Adipocyte (in vitro differentiated cells): ENCODE measurements at regions not wholly inside any gene's neighbourhood (a gene's known extent, or its start where the extent isn't known, plus 50 kb on each side); places are given as distances from the start of the nearest gene placed in this dataset.

Source experiments
- DNase-seq: peaks from one replicate; pipeline ENCODE4 v3.0.0-alpha.2; 2015; ENCODE audit warnings: low read depth
- H3K27me3 ChIP-seq: replicated peaks from 2 replicates; pipeline ENCODE4 v1.7.0; 2013; ENCODE audit warnings: mild to moderate bottlenecking, low read length, moderate library complexity; ENCODE audit not compliant: control insufficient read depth, insufficient read depth
- H3K36me3 ChIP-seq: 2 replicates; pipeline ENCODE4 v1.7.0; 2013; ENCODE audit warnings: low read length, mild to moderate bottlenecking, moderate library complexity; ENCODE audit not compliant: control insufficient read depth, insufficient read depth, severe bottlenecking
- H3K4me1 ChIP-seq: 2 replicates; pipeline ENCODE4 v1.7.0; 2013; ENCODE audit warnings: mild to moderate bottlenecking, low read length, moderate library complexity; ENCODE audit not compliant: control insufficient read depth, insufficient read depth
- H3K4me3 ChIP-seq: 2 replicates; pipeline ENCODE4 v1.7.0; 2013; ENCODE audit warnings: mild to moderate bottlenecking, low read length, moderate library complexity
- H3K9ac ChIP-seq: 2 replicates; pipeline ENCODE4 v1.7.0; 2013; ENCODE audit warnings: mild to moderate bottlenecking, low read length, moderate library complexity
- H3K9me3 ChIP-seq: 2 replicates; pipeline ENCODE4 v1.7.0; 2013; ENCODE audit warnings: mild to moderate bottlenecking, low read length, moderate library complexity; ENCODE audit not compliant: control insufficient read depth

DNA sequence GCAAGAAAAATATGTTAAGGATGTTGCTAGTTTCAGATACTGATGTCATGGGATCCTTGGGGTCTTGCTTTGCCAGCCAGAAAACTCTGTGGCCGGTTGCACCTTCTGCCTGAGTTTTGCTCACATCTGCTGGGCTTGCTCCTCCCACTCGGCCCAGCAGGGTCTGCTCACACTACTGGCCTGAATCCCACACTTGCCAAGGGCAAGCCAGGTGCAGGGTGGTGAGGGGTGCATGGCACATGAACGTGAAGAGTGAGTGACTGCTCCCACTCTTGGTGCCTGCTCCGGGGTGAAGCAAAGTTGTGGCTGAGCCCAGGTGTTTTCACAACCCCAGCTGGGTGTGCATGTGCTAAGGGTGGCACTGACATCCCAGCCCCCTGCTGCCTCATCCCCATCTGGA is 83.1 kb upstream of the STARD4 start:
- Histone ChIP-seq H3K4me1 (no peaks in the 10 kb centered on the region), H3K9me3 (peaks cover 10% of the 10 kb centered on the region), H3K27me3 (no peaks in the 10 kb centered on the region), H3K9ac (no peak overlapping the region), H3K36me3 (no peaks in the 10 kb centered on the region), H3K4me3 (no peak overlapping the region)
- no peak for DNase-seq

DNA sequence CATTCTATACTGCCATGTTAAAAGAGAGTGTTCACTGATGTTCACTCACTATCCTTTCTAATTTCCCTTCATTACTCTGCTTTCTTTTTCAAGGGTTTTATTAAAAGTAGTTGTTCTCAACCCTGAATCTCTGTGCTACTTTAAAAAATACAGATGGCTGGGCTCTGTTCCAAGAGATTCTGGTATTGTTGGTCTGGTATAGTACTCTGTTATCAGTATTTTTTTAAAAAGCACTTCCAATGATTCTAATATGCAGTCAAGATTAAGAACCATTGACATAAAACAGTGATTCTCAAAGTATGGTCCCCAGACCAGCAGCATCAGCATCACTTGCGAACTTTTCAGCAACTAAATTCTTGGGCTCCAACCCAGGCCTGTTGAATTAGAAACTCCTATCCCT is 77.0 kb upstream of the STARD4 start:
- Histone ChIP-seq H3K27me3 (no peaks in the 10 kb centered on the region), H3K9me3 (no peaks in the 10 kb centered on the region), H3K4me3 (no peak overlapping the region), H3K9ac (no peak overlapping the region), H3K4me1 (peaks cover 9% of the 10 kb centered on the region), H3K36me3 (no peaks in the 10 kb centered on the region)
- DNase-seq: no peak

DNA sequence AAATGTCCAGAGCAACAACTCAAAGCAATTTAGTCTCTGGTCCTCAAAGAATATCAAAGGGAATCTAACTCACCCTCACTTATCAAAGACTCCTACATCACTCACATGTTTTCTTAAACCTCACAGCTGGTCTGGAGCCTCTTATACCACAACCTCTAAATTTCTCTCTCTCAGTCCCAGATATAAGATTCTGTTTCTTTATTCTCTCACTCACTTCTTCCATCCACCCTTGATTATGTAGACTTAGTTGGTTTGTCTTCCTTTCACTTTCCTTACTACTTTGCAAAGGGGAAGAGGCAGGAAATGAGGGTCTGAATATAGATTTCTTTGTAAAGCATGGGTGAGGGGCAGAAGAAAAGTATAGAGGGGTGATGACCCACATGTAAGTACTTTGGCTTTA is 75.4 kb upstream of the STARD4 start:
- H3K4me3 ChIP-seq: no peak overlapping the region
- no peaks in the 10 kb centered on the region for H3K27me3 ChIP-seq
- no peaks in the 10 kb centered on the region for H3K9me3 ChIP-seq
- peaks cover 25% of the 10 kb centered on the region for H3K4me1 ChIP-seq
- no peaks in the 10 kb centered on the region for H3K36me3 ChIP-seq
- no peak for DNase-seq
- H3K9ac ChIP-seq: no peak overlapping the region

DNA sequence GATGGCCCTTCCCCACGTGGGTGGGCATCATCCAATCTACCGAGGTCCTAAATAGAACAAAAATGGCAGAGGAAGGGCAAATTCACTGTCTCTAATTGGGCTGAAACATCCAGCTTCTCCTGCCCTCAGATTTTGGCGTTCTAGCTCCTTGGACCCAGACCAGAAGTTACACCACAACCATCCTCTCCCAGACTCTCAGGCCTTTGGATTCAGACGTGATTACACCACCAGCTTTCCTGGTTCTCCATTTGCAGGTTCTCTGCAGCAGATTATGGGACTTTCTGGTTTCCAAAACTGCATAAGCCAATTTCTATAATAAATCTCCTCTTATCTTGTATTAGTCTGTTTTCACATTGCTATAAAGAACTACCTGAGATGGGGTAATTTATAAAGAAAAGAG is 73.6 kb upstream of the STARD4 start:
- H3K4me1 ChIP-seq: peaks cover 27% of the 10 kb centered on the region
- no peaks in the 10 kb centered on the region for H3K36me3 ChIP-seq
- H3K27me3 ChIP-seq: no peaks in the 10 kb centered on the region
- H3K9me3 ChIP-seq: no peaks in the 10 kb centered on the region
- DNase-seq: no peak
- H3K4me3 ChIP-seq: no peak overlapping the region
- H3K9ac ChIP-seq: no peak overlapping the region

DNA sequence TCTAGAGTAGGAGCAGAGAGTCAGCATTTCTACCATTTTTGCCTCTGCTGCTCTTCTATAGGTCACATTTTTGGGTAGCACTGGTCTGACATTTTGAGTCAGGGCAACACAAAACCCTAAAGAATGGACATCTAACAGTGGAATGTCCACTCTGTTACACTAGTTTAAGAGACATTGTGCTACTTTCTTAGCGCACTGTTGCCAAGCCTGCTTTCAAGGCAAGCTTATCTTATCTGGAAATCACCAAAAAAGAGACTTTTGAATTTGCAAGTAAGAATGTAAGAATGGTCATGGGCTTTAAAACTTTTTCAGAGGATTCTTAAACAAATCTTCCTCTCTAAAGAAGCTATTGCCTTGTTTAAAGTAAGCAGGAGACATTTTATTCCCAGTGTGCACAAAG is 73.0 kb upstream of the STARD4 start:
- Histone ChIP-seq H3K36me3 (no peaks in the 10 kb centered on the region), H3K4me3 (no peak overlapping the region), H3K4me1 (peaks cover 30% of the 10 kb centered on the region), H3K9me3 (no peaks in the 10 kb centered on the region), H3K9ac (no peak overlapping the region), H3K27me3 (no peaks in the 10 kb centered on the region)
- peak; percentile 25 for DNase-seq

DNA sequence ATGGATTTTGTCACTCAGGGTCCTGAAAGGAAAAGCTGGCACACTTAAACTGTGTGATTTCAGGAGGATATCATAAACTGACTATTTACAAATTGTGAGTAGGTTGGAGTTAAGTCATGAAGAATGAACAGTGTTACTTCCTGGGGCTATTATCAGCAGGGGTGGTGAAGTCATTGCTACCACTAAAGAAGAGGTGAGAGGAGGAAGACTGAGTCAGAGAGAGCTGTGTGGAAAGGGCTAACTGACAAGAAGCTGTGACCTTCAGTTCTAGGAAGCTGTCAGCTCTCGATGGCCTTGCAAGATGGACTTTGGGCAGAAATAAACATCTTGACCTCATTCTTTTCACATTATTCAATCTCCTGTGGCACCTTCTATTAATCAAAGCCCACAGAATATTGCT is 72.3 kb upstream of the STARD4 start:
- peak; percentile 30 for DNase-seq
- H3K27me3 ChIP-seq: no peaks in the 10 kb centered on the region
- no peaks in the 10 kb centered on the region for H3K9me3 ChIP-seq
- H3K36me3 ChIP-seq: no peaks in the 10 kb centered on the region
- peaks cover 30% of the 10 kb centered on the region for H3K4me1 ChIP-seq
- H3K4me3 ChIP-seq: no peak overlapping the region
- no peak overlapping the region for H3K9ac ChIP-seq

DNA sequence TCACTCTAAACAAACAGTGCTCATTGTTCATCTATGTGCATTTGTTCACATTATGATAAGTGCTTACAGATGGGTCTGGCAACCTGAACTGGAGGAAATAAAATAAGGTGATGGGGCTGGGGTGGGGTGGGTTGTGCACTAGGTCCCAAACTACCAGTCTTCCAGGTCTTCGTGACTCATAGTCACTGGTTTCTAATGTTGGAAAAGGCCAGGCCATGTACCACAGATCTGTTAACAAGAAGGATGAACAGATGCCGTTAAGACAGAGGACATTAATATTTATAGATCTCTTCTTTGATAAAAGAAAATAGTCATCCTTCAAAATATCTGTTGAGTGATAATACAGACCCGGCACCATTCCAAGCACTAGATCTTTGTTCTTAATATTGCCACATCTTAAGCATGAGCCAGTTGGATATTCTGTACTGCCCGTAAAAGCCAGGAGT is 71.4 kb upstream of the STARD4 start:
- H3K4me1 ChIP-seq: peaks cover 30% of the 10 kb centered on the region
- peak; percentile 29 for DNase-seq
- H3K27me3 ChIP-seq: no peaks in the 10 kb centered on the region
- no peaks in the 10 kb centered on the region for H3K36me3 ChIP-seq
- no peak overlapping the region for H3K9ac ChIP-seq
- H3K4me3 ChIP-seq: no peak overlapping the region
- no peaks in the 10 kb centered on the region for H3K9me3 ChIP-seq

DNA sequence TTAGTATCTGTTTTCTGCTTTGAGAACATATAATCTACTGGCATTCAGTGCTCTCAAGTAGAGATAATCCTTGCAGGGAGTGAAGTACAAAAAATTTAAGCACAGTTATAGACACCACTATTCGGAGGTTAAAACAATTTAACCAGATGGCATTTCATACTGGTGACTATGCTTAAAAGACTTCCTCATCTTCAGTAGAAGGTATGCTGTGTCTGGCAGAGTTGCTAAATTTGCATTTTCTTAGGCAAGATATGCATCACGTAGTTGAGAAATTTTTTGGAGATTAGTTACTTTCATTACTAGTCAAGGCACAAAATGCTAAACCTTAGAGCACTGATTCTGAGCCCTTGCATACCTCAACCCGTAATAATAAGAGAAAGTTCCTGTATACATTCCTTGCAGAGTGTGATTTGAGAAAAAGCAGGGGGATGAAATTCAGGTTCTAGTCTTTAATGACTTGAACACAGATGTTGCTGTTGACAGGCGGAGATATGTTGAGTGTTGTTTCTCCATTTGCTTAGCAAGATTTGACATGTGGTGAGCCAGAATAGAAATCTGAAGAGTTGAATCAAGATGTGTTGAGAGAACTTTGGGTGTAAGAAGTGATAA is 70.8 kb upstream of the STARD4 start:
- Histone ChIP-seq H3K9me3 (no peaks in the 10 kb centered on the region), H3K9ac (no peak overlapping the region), H3K27me3 (no peaks in the 10 kb centered on the region), H3K4me1 (peaks cover 30% of the 10 kb centered on the region), H3K4me3 (no peak overlapping the region), H3K36me3 (no peaks in the 10 kb centered on the region)
- DNase-seq: peak; percentile 87

DNA sequence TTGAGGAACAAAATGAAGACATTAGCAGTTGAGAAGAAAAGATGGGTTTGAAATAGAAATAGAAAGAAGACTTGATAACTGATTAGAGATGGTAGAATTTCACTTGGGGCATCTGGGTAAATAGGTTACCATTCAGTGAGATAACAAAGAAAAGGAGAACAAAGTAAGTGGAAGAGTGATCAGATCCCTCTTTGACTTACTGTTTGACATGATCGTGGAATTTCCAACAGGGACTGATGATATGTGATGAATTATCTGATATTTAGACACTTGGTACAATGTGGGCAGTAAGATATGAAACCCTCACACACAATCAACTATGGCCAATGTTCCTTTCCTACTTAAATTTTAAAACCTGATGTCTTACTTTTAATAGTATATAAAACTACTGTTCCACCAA is 70.1 kb upstream of the STARD4 start:
- Histone ChIP-seq H3K4me1 (peaks cover 30% of the 10 kb centered on the region), H3K36me3 (no peaks in the 10 kb centered on the region), H3K27me3 (no peaks in the 10 kb centered on the region), H3K9me3 (no peaks in the 10 kb centered on the region), H3K9ac (no peak overlapping the region), H3K4me3 (no peak overlapping the region)
- DNase-seq: no peak

DNA sequence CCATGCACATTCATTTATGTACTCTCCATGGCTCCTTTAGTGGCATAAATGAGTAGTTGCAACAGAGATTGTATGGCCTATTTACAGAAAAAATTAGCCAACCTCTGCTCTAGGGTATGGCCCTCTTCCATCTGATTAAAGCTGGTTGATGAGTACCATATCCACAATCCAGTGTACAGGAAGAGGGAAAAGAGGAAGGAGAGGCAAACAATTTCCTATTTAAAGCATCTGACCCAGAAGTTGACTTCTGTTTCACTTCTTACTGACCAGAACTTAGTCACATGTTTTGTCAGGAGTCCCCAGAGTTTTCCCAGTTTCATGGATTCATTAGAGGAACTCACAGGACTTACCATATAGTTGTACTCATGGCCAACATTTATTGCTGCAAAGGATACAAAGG is 68.6 kb upstream of the STARD4 start:
- no peaks in the 10 kb centered on the region for H3K27me3 ChIP-seq
- peak; percentile 60 for DNase-seq
- H3K9me3 ChIP-seq: no peaks in the 10 kb centered on the region
- peaks cover 30% of the 10 kb centered on the region for H3K4me1 ChIP-seq
- H3K9ac ChIP-seq: no peak overlapping the region
- H3K36me3 ChIP-seq: no peaks in the 10 kb centered on the region
- H3K4me3 ChIP-seq: no peak overlapping the region

DNA sequence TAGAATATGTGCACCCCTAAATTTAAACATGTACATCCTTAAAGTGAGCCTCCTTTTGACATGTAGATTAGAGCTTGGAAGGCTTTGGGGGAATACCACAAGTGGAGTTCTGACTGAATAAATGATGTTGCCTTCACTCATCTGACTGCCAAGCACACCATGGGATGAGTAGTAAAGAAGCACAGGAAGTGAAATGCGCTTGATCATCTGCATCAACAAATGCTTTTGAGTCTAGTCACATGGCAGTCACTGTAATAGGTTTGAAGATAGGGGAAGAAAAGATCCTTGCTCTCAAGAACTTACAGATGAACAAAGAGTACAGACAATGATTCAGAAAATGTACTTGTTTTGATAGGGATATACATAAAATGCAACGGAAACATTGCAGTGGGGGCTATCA is 62.0 kb upstream of the STARD4 start:
- H3K4me1 ChIP-seq: no peaks in the 10 kb centered on the region
- H3K36me3 ChIP-seq: no peaks in the 10 kb centered on the region
- H3K9me3 ChIP-seq: no peaks in the 10 kb centered on the region
- no peak for DNase-seq
- no peak overlapping the region for H3K9ac ChIP-seq
- H3K4me3 ChIP-seq: no peak overlapping the region
- H3K27me3 ChIP-seq: no peaks in the 10 kb centered on the region

DNA sequence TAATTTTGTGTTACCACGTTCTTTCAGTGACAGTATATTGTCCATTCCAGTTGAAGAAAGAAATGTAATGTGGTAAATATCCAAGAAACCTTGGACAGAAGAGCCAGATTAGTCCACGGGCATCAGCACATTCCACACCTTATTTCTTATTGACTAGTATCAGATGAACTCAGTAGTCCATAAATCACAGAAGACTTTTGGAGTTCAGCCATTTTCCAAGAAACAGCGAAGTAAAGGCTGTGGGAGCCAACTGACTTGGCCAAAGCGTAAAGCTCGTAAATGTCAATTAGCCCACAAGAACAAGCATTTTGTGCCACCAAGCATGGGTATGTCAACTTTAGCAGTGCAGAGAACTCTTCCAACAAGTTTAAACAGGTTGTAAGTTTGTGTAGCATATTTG is 60.2 kb upstream of the STARD4 start:
- H3K4me1 ChIP-seq: no peaks in the 10 kb centered on the region
- H3K9ac ChIP-seq: no peak overlapping the region
- H3K36me3 ChIP-seq: no peaks in the 10 kb centered on the region
- DNase-seq: no peak
- H3K9me3 ChIP-seq: no peaks in the 10 kb centered on the region
- no peaks in the 10 kb centered on the region for H3K27me3 ChIP-seq
- no peak overlapping the region for H3K4me3 ChIP-seq
